ENCODE measurements at regions not wholly inside any gene's neighbourhood (a gene's known extent, or its start where the extent isn't known, plus 50 kb on each side); places are given as distances from the start of the nearest gene placed in this dataset.

DNA sequence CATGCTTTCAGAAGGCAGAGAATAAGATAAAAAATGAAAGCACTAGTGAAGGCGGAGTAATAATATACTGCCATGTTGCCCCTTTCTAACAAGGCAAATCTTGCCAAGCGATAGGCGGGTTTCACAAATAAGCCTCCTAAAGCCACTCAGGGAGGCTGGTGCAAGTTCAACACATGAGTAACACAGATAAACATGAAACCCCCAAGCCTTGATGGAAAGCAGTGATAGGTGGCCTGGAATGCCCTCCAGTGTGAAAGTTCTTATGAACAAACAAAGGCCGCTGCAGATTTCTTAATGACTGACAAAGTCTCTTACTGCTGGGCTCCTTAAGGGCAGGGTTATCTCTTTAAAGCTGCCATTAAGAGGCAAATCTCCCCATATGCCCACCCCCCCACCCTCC is 154.7 kb downstream of the ZDHHC21 start:
- TF ChIP-seq SUZ12 (IDR thresholded peaks at IDR 0.05) (no peak), ELF4 (IDR thresholded peaks at IDR 0.05) (no peak), HDGF (IDR thresholded peaks at IDR 0.05; ENCODE audit: borderline replicate concordance) (no peak), NFRKB (IDR thresholded peaks at IDR 0.05) (no peak), SP1 (IDR thresholded peaks at IDR 0.05) (no peak), ZNF384 (IDR thresholded peaks at IDR 0.05) (no peak)

Measured in HEK293T (cell line).